A549 (cell line): ENCODE measurements at regions not wholly inside any gene's neighbourhood (a gene's known extent, or its start where the extent isn't known, plus 50 kb on each side); places are given as distances from the start of the nearest gene placed in this dataset.

Experiments
- ATAC-seq, 2 experiments: fragments of 200-7000 bp in 1 of 2; fragments of >200 bp in 1 of 2; cut with Nextera tagmentation in 1 of 2; cut with Tn5 transposase in 1 of 2; 3 replicates each; pipeline versions ENCODE4 v1.8.0 to v1.9.1; 2018 to 2020; ENCODE audit warnings: mild to moderate bottlenecking in 1 of 2, moderate library complexity in 1 of 2
- CTCF ChIA-PET: fragments of 300-600 bp; sonication (Branson Sonifier 250); formaldehyde crosslinking; extraction: SDS; loops from one replicate; lab custom pipeline; 2021; ENCODE audit warnings: antibody characterized with exemption, inconsistent platforms; lab: Yijun Ruan, JAX
- POLR2A ChIA-PET: fragments of 350-600 bp; formaldehyde crosslinking; extraction: SDS; loops from one replicate; lab custom pipeline; 2021; ENCODE audit warnings: antibody characterized with exemption, inconsistent platforms; lab: Yijun Ruan, JAX
- DNase-seq, 2 experiments: peaks; one replicate each; pipeline versions ENCODE4 v3.0.0 to v3.0.0-alpha.2; 2011 to 2016; ENCODE audit warnings: low read depth in 1 of 2, low spot score in 1 of 2
- FAIRE-seq: peaks from 2 replicates; lab custom pipeline; 2011; peaks lifted over from hg19 to GRCh38; lab: Jason Lieb, UNC
- H3K27ac ChIP-seq, 2 experiments: fragments of >200 bp; sonication (Bioruptor Twin); formaldehyde crosslinking; 3 replicates each; pipeline ENCODE4 v1.5.1; 2016 to 2017
- H3K4me1 ChIP-seq: fragments of >200 bp; sonication (Bioruptor Twin); formaldehyde crosslinking; 3 replicates; pipeline ENCODE4 v1.6.1; 2016
- H3K4me2 ChIP-seq: fragments of >200 bp; sonication (Bioruptor Twin); formaldehyde crosslinking; 3 replicates; pipeline ENCODE4 v1.6.1; 2016
- H3K4me3 ChIP-seq: fragments of >200 bp; sonication (Bioruptor Twin); formaldehyde crosslinking; 3 replicates; pipeline ENCODE4 v1.5.1; 2016
- H3K9me3 ChIP-seq: fragments of >200 bp; sonication (Bioruptor Twin); formaldehyde crosslinking; 3 replicates; pipeline ENCODE4 v1.6.1; 2016
- CEBPB ChIP-seq, 2 experiments: fragments of >200 bp in 1 of 2; sonication (Bioruptor Twin) in 1 of 2; formaldehyde crosslinking in 1 of 2; IDR thresholded peaks; 2 replicates each; pipeline ENCODE4 v1.6.1; 2012 to 2016
- CHD4 ChIP-seq: fragments of 200-600 bp; sonication (generic); IDR thresholded peaks from 2 replicates; pipeline ENCODE4 v1.6.1; 2016; ENCODE audit warnings: antibody characterized with exemption, mild to moderate bottlenecking, borderline replicate concordance
- EP300 ChIP-seq, 2 experiments: fragments of >200 bp; sonication (Bioruptor Twin); formaldehyde crosslinking; IDR thresholded peaks; 2 replicates in 1 of 2; 3 replicates in 1 of 2; pipeline ENCODE4 v1.6.1; 2016 to 2017
- ESRRA ChIP-seq: fragments of 150-350 bp; IDR thresholded peaks from 2 replicates; pipeline ENCODE4 v1.6.1; 2014; ENCODE audit warnings: mild to moderate bottlenecking, low read length, borderline replicate concordance
- FOSB ChIP-seq: fragments of 250-450 bp; sonication (Bioruptor Pico); IDR thresholded peaks from 2 replicates; pipeline ENCODE4 v1.5.0; 2020; ENCODE audit warnings: mild to moderate bottlenecking, moderate library complexity
- NPAS2 ChIP-seq: fragments of 250-450 bp; sonication (Bioruptor Pico); IDR thresholded peaks from 2 replicates; pipeline ENCODE4 v1.8.0; 2022; ENCODE audit warnings: mild to moderate bottlenecking, moderate library complexity, borderline replicate concordance
- NR3C1 ChIP-seq: fragments of >200 bp; sonication (Bioruptor Twin); formaldehyde crosslinking; IDR thresholded peaks from 3 replicates; pipeline ENCODE4 v1.6.1; 2017
- PHF8 ChIP-seq: fragments of 200-600 bp; sonication (generic); IDR thresholded peaks from 2 replicates; pipeline ENCODE4 v1.6.1; 2016; ENCODE audit warnings: low read depth, mild to moderate bottlenecking, antibody characterized with exemption, moderate library complexity, borderline replicate concordance
- RFX5 ChIP-seq: fragments of 450-650 bp; IDR thresholded peaks from 2 replicates; pipeline ENCODE4 v1.7.1; 2014; ENCODE audit warnings: antibody characterized with exemption, mild to moderate bottlenecking, moderate library complexity
- RNF2 ChIP-seq: fragments of 200-600 bp; sonication (generic); IDR thresholded peaks from 2 replicates; pipeline ENCODE4 v1.6.1; 2016; ENCODE audit warnings: low read depth, mild to moderate bottlenecking, antibody characterized with exemption, moderate library complexity, borderline replicate concordance
- SMC3 ChIP-seq: fragments of >200 bp; sonication (Bioruptor Twin); formaldehyde crosslinking; IDR thresholded peaks from 3 replicates; pipeline ENCODE4 v1.6.1; 2018; ENCODE audit warnings: inconsistent platforms
- SREBF2 ChIP-seq: fragments of 450-650 bp; IDR thresholded peaks from 2 replicates; pipeline ENCODE4 v1.6.1; 2014; ENCODE audit warnings: mild to moderate bottlenecking, moderate library complexity
- TFCP2L1 ChIP-seq: fragments of 250-450 bp; sonication (Bioruptor Pico); IDR thresholded peaks from 2 replicates; pipeline ENCODE4 v1.5.0; 2021; ENCODE audit warnings: mild to moderate bottlenecking
- ZNF302 ChIP-seq: fragments of 250-450 bp; sonication (Bioruptor Pico); IDR thresholded peaks from 2 replicates; pipeline ENCODE4 v1.9.0; 2021; ENCODE audit warnings: inconsistent platforms, mild to moderate bottlenecking, moderate library complexity
- WGBS: methylation state at CpG from one replicate; pipeline ENCODE4 v1.1.6; 2017; ENCODE audit errors: missing lambda C conversion rate; 5-methylcytosine and 5-hydroxymethylcytosine counted together
- TF ChIP-seq, protein P1 (sequence below): fragments of 150-350 bp; IDR thresholded peaks from 2 replicates; pipeline ENCODE4 v1.6.1; 2014; ENCODE audit warnings: low read depth, mild to moderate bottlenecking, low read length
- TF ChIP-seq, protein P2 (sequence below): fragments of >200 bp; sonication (Bioruptor Twin); formaldehyde crosslinking; IDR thresholded peaks from 2 replicates; pipeline ENCODE4 v1.6.1; 2016
- TF ChIP-seq, protein P3 (sequence below): fragments of 250-450 bp; sonication (Bioruptor Pico); IDR thresholded peaks from 2 replicates; pipeline ENCODE4 v1.5.0; 2021; ENCODE audit warnings: mild to moderate bottlenecking, moderate library complexity, borderline replicate concordance

DNA sequence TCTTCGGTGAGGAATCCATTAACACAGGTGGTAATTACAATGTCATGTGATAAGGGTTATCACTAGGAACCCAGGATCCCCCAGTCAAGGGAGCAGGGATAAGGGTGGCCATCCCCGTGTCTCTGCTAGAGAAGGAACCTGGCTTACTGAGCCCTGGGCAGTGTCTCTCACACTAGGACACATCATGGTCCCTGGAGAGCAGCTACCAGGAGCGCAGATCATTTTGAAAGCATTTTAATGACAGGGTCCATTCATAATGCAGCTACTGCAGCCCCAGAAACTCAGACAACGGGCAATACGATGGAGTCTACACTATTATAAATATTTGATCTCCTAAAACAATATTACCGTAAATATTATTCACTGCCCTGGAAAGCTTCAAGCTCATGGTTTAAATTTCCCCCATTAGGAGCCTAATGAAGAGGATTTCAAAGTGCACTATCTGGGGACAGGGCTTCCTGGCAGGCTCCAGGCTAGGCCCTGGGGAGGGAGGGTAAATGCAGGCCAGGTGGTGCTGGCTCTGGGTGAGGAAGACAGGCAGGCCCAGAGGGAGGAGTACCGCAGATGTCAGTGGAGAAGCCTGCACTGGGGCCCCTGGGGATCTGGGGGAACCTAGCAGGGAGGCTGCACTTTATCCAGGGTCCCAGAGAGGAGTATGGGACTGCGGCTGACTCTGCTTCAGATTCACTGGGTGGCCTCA, 52.6 kb upstream of the LOXL4 start:
- peaks cover 4% of the 10 kb centered on the region; the same call in 1 of the 3 replicates for H3K4me1 ChIP-seq
- no peak overlapping the region for H3K4me3 ChIP-seq
- peak in 1 of 2 experiments; percentile 25; a peak in 1 of 6 replicates for ATAC-seq
- no peak for DNase-seq
- CTCF ChIA-PET: interaction anchor here (3.5 kb wide), 1 partner anchor 11 kb away, joined by 16 read pairs; no protein-coding TSS in a partner anchor
- no peaks in the 10 kb centered on the region for H3K9me3 ChIP-seq
- H3K27ac ChIP-seq: no peak overlapping the region
- FAIRE-seq: no peak
- no peak overlapping the region for H3K4me2 ChIP-seq
- WGBS: 77% methylated on average over 8 of the region's 8 CpGs
- no peak for TF ChIP-seq CHD4
- TF ChIP-seq, protein P1, sequence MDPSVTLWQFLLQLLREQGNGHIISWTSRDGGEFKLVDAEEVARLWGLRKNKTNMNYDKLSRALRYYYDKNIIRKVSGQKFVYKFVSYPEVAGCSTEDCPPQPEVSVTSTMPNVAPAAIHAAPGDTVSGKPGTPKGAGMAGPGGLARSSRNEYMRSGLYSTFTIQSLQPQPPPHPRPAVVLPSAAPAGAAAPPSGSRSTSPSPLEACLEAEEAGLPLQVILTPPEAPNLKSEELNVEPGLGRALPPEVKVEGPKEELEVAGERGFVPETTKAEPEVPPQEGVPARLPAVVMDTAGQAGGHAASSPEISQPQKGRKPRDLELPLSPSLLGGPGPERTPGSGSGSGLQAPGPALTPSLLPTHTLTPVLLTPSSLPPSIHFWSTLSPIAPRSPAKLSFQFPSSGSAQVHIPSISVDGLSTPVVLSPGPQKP: no peak
- TF ChIP-seq ESRRA: no peak
- TF ChIP-seq NR3C1: no peak
- TF ChIP-seq PHF8: no peak
- TF ChIP-seq EP300 (IDR thresholded peaks at IDR 0.05): no peak
- no peak for TF ChIP-seq CEBPB (IDR thresholded peaks at IDR 0.05)
- no peak for TF ChIP-seq RFX5
- TF ChIP-seq, protein P2, sequence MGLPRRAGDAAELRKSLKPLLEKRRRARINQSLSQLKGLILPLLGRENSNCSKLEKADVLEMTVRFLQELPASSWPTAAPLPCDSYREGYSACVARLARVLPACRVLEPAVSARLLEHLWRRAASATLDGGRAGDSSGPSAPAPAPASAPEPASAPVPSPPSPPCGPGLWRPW: no peak
- POLR2A ChIA-PET: no interaction called here

DNA sequence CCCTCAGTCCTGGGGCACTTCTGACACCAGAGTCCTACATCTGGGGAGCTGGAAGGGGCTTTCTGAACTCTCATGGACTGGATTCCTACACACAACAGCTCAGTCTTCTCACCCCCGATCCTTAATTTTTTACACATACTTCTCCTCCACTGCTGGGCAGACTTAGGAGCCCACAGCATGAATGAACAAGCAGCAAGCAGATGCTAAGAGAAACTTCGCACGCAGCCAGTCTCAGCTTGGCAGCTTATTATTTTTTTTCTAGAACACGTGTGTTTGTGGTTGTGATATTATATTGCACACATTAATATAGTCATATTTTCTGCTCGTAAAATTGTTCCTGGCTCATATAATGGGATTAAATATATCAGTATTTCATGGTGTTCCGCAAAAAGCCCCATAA, 50.9 kb upstream of the LOXL4 start:
- Histone ChIP-seq H3K4me1 (peaks cover 4% of the 10 kb centered on the region; the same call in 1 of the 3 replicates), H3K4me3 (no peak overlapping the region), H3K27ac (no peak overlapping the region), H3K4me2 (no peak overlapping the region), H3K9me3 (no peaks in the 10 kb centered on the region)
- DNase-seq: no peak
- CTCF ChIA-PET: interaction anchor here (1.3 to 1.5 kb wide), 2 partner anchors 9 to 148 kb away, joined by 3 to 9 read pairs; no protein-coding TSS in a partner anchor
- no peak for ATAC-seq
- no peak for TF ChIP-seq TFCP2L1 (CRISPR knock-in tag)
- TF ChIP-seq FOSB: no peak
- no peak for TF ChIP-seq SREBF2
- no peak for TF ChIP-seq RNF2
- TF ChIP-seq, protein P3, sequence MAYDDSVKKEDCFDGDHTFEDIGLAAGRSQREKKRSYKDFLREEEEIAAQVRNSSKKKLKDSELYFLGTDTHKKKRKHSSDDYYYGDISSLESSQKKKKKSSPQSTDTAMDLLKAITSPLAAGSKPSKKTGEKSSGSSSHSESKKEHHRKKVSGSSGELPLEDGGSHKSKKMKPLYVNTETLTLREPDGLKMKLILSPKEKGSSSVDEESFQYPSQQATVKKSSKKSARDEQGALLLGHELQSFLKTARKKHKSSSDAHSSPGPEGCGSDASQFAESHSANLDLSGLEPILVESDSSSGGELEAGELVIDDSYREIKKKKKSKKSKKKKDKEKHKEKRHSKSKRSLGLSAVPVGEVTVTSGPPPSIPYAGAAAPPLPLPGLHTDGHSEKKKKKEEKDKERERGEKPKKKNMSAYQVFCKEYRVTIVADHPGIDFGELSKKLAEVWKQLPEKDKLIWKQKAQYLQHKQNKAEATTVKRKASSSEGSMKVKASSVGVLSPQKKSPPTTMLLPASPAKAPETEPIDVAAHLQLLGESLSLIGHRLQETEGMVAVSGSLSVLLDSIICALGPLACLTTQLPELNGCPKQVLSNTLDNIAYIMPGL (CRISPR knock-in tag): no peak
- TF ChIP-seq, protein P2: no peak
- no peak for TF ChIP-seq ZNF302 (CRISPR knock-in tag)
- TF ChIP-seq NPAS2 (CRISPR knock-in tag): no peak
- no peak for TF ChIP-seq SMC3
- no peak for TF ChIP-seq NR3C1
- no peak for FAIRE-seq
- 84% methylated on average over 6 of the region's 6 CpGs for WGBS
- POLR2A ChIA-PET: no interaction called here
